22Rv1 (cell line): ENCODE measurements at regions not wholly inside any gene's neighbourhood (a gene's known extent, or its start where the extent isn't known, plus 50 kb on each side); places are given as distances from the start of the nearest gene placed in this dataset.

Experiments
- CTCF ChIP-seq: fragments of 450-650 bp; IDR thresholded peaks from 2 replicates; pipeline ENCODE4 v1.5.1; 2017; ENCODE audit warnings: mild to moderate bottlenecking
- ZFX ChIP-seq: fragments of 450-650 bp; IDR thresholded peaks from 2 replicates; pipeline ENCODE4 v1.6.1; 2017; ENCODE audit warnings: antibody characterized with exemption, borderline replicate concordance

- TF ChIP-seq CTCF (no peak), ZFX (no peak)
Measured at GRCh38 chr11:42329929-42330565, 870.6 kb upstream of the LRRC4C start.
